Nephron (organoid): ENCODE measurements at regions not wholly inside any gene's neighbourhood (a gene's known extent, or its start where the extent isn't known, plus 50 kb on each side); places are given as distances from the start of the nearest gene placed in this dataset.

Experiments
- H3K27ac Mint-ChIP-seq, 3 experiments: 2 replicates each; pipeline ENCODE4 v1.8.0; 2020; ENCODE audit warnings: mixed read lengths in 3 of 3, mild to moderate bottlenecking in 2 of 3, moderate library complexity in 1 of 3
- H3K27me3 Mint-ChIP-seq: 2 replicates; pipeline ENCODE4 v1.8.0; 2021; ENCODE audit warnings: low read depth, mild to moderate bottlenecking, moderate library complexity, mixed read lengths
- H3K36me3 Mint-ChIP-seq: 2 replicates; pipeline ENCODE4 v1.8.0; 2020; ENCODE audit warnings: low read depth, mixed read lengths
- H3K4me1 Mint-ChIP-seq: 2 replicates; pipeline ENCODE4 v1.8.0; 2020; ENCODE audit warnings: mixed read lengths
- H3K4me3 Mint-ChIP-seq, 3 experiments: 2 replicates each; pipeline ENCODE4 v1.8.0; 2020; ENCODE audit warnings: mild to moderate bottlenecking in 3 of 3, mixed read lengths in 3 of 3, moderate library complexity in 2 of 3
- H3K9me3 Mint-ChIP-seq: 2 replicates; pipeline ENCODE4 v1.8.0; 2020; ENCODE audit warnings: mixed read lengths
- CTCF ChIP-seq, 3 experiments: fragments of 200-600 bp; sonication (generic); IDR thresholded peaks; one replicate each; pipeline ENCODE4 v1.5.0; 2021; ENCODE audit warnings: antibody characterized with exemption in 3 of 3; ENCODE audit not compliant: unreplicated experiment in 3 of 3

- TF ChIP-seq CTCF (IDR thresholded peaks at IDR 0.05; ENCODE audit: unreplicated experiment in 3 of 3) = no peak
- Mint-ChIP-seq H3K27me3 (no peaks in the 10 kb centered on the region), H3K4me3 (no peak overlapping the region), H3K36me3 (no peaks in the 10 kb centered on the region), H3K9me3 (no peaks in the 10 kb centered on the region), H3K4me1 (no peaks in the 10 kb centered on the region), H3K27ac (no peak overlapping the region)
Observed at GRCh38 chr12:22880807-22881206, 255.8 kb downstream of the ETNK1 start.

- Mint-ChIP-seq H3K27me3 (no peaks in the 10 kb centered on the region), H3K27ac (no peak overlapping the region), H3K4me3 (no peak overlapping the region), H3K4me1 (no peaks in the 10 kb centered on the region), H3K36me3 (no peaks in the 10 kb centered on the region), H3K9me3 (no peaks in the 10 kb centered on the region)
- no peak for TF ChIP-seq CTCF (IDR thresholded peaks at IDR 0.05; ENCODE audit: unreplicated experiment in 3 of 3)
Observed at GRCh38 chr12:22881878-22882385, 257.0 kb downstream of the ETNK1 start.

GRCh38 chr12:22882559-22882958, 257.6 kb downstream of the ETNK1 start:
- Mint-ChIP-seq H3K36me3 (no peaks in the 10 kb centered on the region), H3K4me1 (no peaks in the 10 kb centered on the region), H3K27me3 (no peaks in the 10 kb centered on the region), H3K27ac (no peak overlapping the region), H3K9me3 (no peaks in the 10 kb centered on the region), H3K4me3 (no peak overlapping the region)
- TF ChIP-seq CTCF (IDR thresholded peaks at IDR 0.05; ENCODE audit: unreplicated experiment in 3 of 3) = no peak

- Mint-ChIP-seq H3K27me3 (no peaks in the 10 kb centered on the region), H3K9me3 (peaks cover 10% of the 10 kb centered on the region), H3K36me3 (no peaks in the 10 kb centered on the region), H3K27ac (no peak overlapping the region), H3K4me3 (no peak overlapping the region), H3K4me1 (no peaks in the 10 kb centered on the region)
- TF ChIP-seq CTCF (IDR thresholded peaks at IDR 0.05; ENCODE audit: unreplicated experiment in 3 of 3) = no peak
Observed at GRCh38 chr12:22893878-22894277, 268.9 kb downstream of the ETNK1 start.

- Mint-ChIP-seq H3K36me3 (no peaks in the 10 kb centered on the region), H3K27ac (no peak overlapping the region), H3K4me1 (no peaks in the 10 kb centered on the region), H3K4me3 (no peak overlapping the region), H3K9me3 (peaks cover 3% of the 10 kb centered on the region), H3K27me3 (no peaks in the 10 kb centered on the region)
- no peak for TF ChIP-seq CTCF (IDR thresholded peaks at IDR 0.05; ENCODE audit: unreplicated experiment in 3 of 3)
Observed at GRCh38 chr12:22899184-22899583, 274.2 kb downstream of the ETNK1 start.

- Mint-ChIP-seq H3K9me3 (peaks cover 3% of the 10 kb centered on the region), H3K4me1 (no peaks in the 10 kb centered on the region), H3K27ac (no peak overlapping the region), H3K27me3 (no peaks in the 10 kb centered on the region), H3K4me3 (no peak overlapping the region), H3K36me3 (no peaks in the 10 kb centered on the region)
- TF ChIP-seq CTCF (IDR thresholded peaks at IDR 0.05; ENCODE audit: unreplicated experiment in 3 of 3) = no peak
Observed at GRCh38 chr12:22900401-22900800, 275.4 kb downstream of the ETNK1 start.
